ENCODE measurements at regions not wholly inside any gene's neighbourhood (a gene's known extent, or its start where the extent isn't known, plus 50 kb on each side); places are given as distances from the start of the nearest gene placed in this dataset.

DNA sequence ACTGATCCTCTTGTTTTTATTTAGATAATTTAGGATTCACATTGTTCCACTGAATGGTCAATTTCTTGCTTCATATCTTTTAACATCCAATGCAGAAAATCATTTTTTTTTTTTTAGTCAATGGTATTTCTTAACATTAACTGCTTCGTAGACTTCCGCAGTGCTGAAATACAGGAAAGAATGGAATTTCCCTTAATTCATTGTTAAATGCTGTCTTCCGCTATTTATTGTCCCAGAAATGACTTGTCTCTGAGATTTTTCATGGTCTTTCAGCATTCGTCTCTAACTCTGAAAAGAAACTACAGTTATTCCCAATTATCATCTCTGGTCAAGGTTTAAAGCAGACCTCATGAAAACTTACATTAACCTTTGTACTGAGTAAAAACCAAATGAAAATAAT is 1029.1 kb upstream of the MANEA start:
- TF ChIP-seq YY1 (IDR thresholded peaks at IDR 0.05; ENCODE audit: insufficient read depth, insufficient read length), result no peak
- no peak for TF ChIP-seq SUZ12 (IDR thresholded peaks at IDR 0.05; ENCODE audit: extremely low read depth, insufficient read depth, insufficient read length)
- no peak for TF ChIP-seq ZNF274 (IDR thresholded peaks at IDR 0.05; ENCODE audit: low read depth, low read length)
- Histone ChIP-seq H3K9me3 (ENCODE audit: insufficient read depth, low read length) (no peaks in the 10 kb centered on the region), H3K4me3 (ENCODE audit: insufficient read length, low read depth) (no peak overlapping the region), H3K27me3 (ENCODE audit: insufficient read depth, insufficient read length) (no peaks in the 10 kb centered on the region), H3K9ac (ENCODE audit: insufficient read length, low read depth) (no peak overlapping the region), H3K36me3 (ENCODE audit: insufficient read depth, insufficient read length, low read length) (no peaks in the 10 kb centered on the region), H3K4me1 (ENCODE audit: insufficient read depth, insufficient read length) (no peaks in the 10 kb centered on the region)
- no peak for DNase-seq (ENCODE audit: low read depth, low spot score)

GRCh38 chr6:94535798-94536197 is 1041.5 kb upstream of the MANEA start:
- no peak overlapping the region for H3K4me3 ChIP-seq (ENCODE audit: insufficient read length, low read depth)
- H3K27me3 ChIP-seq (ENCODE audit: insufficient read depth, insufficient read length), result no peaks in the 10 kb centered on the region
- H3K9me3 ChIP-seq (ENCODE audit: insufficient read depth, low read length), result no peaks in the 10 kb centered on the region
- TF ChIP-seq YY1 (IDR thresholded peaks at IDR 0.05; ENCODE audit: insufficient read depth, insufficient read length), result no peak
- TF ChIP-seq SUZ12 (IDR thresholded peaks at IDR 0.05; ENCODE audit: extremely low read depth, insufficient read depth, insufficient read length), result no peak
- no peaks in the 10 kb centered on the region for H3K36me3 ChIP-seq (ENCODE audit: insufficient read depth, insufficient read length, low read length)
- no peaks in the 10 kb centered on the region for H3K4me1 ChIP-seq (ENCODE audit: insufficient read depth, insufficient read length)
- H3K9ac ChIP-seq (ENCODE audit: insufficient read length, low read depth), result no peak overlapping the region
- DNase-seq (ENCODE audit: low read depth, low spot score), result no peak

DNA sequence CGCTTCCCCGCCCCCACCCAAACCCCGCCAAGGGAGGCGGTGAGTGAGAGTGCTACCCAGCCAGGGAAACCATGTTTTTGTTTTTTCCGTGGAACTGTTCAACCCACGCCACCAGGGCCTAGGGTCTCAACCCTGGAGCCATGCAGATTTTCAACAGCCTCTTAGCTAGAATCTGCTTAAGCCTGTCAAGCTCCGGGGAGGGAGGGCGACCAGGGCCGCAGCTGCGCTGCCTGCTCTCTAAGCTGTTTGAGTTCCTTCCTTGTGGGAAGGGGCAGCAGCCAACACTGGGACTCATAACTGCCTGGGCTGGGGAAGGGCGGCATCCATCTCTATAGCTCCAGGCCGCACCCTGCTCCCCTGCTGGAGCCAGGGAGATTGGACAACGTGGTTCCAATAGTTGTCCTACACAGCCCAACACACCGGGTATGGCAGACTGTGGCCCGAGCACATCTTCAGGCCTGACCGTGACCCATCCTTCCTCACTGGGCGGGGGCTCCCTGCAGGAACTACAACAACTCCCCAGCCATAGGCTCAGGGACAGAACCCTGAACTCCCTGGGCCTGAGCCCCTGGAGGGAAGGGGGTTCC is 1065.7 kb upstream of the MANEA start:
- no peak overlapping the region for H3K4me3 ChIP-seq (ENCODE audit: insufficient read length, low read depth)
- TF ChIP-seq YY1 (IDR thresholded peaks at IDR 0.05; ENCODE audit: insufficient read depth, insufficient read length), result no peak
- no peak for TF ChIP-seq ZNF274 (IDR thresholded peaks at IDR 0.05; ENCODE audit: low read depth, low read length)
- TF ChIP-seq SUZ12 (IDR thresholded peaks at IDR 0.05; ENCODE audit: extremely low read depth, insufficient read depth, insufficient read length), result no peak
- no peaks in the 10 kb centered on the region for H3K9me3 ChIP-seq (ENCODE audit: insufficient read depth, low read length)
- no peaks in the 10 kb centered on the region for H3K36me3 ChIP-seq (ENCODE audit: insufficient read depth, insufficient read length, low read length)
- DNase-seq (ENCODE audit: low read depth, low spot score), result no peak
- no peak overlapping the region for H3K9ac ChIP-seq (ENCODE audit: insufficient read length, low read depth)
- no peaks in the 10 kb centered on the region for H3K27me3 ChIP-seq (ENCODE audit: insufficient read depth, insufficient read length)
- H3K4me1 ChIP-seq (ENCODE audit: insufficient read depth, insufficient read length), result no peaks in the 10 kb centered on the region

GRCh38 chr6:94510877-94511276 is 1066.5 kb upstream of the MANEA start:
- Histone ChIP-seq H3K4me1 (ENCODE audit: insufficient read depth, insufficient read length) (no peaks in the 10 kb centered on the region), H3K27me3 (ENCODE audit: insufficient read depth, insufficient read length) (no peaks in the 10 kb centered on the region), H3K9ac (ENCODE audit: insufficient read length, low read depth) (no peak overlapping the region), H3K4me3 (ENCODE audit: insufficient read length, low read depth) (no peak overlapping the region), H3K36me3 (ENCODE audit: insufficient read depth, insufficient read length, low read length) (no peaks in the 10 kb centered on the region), H3K9me3 (ENCODE audit: insufficient read depth, low read length) (no peaks in the 10 kb centered on the region)
- DNase-seq (ENCODE audit: low read depth, low spot score), result no peak
- TF ChIP-seq ZNF274 (IDR thresholded peaks at IDR 0.05; ENCODE audit: low read depth, low read length) (no peak), SUZ12 (IDR thresholded peaks at IDR 0.05; ENCODE audit: extremely low read depth, insufficient read depth, insufficient read length) (no peak), YY1 (IDR thresholded peaks at IDR 0.05; ENCODE audit: insufficient read depth, insufficient read length) (no peak)

DNA sequence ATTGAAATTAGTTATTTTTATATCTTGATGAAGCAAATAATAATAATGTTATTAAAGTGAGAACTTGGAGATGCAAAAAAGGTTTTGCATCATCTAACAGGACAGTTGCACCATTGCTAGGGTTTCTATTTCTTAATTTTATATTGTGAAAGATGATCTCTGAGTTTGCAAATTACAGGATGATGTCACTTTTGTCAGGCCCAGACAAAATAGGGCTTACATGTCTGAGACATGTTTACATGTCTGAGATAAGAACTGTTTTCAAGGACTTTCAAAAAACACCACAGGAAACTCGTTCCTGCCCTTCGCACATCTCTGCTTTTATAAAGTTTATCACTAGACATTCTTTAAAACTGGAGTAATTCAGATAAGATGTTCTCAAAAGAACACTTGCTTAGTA is 1075.8 kb upstream of the MANEA start:
- H3K9ac ChIP-seq (ENCODE audit: insufficient read length, low read depth), result no peak overlapping the region
- no peaks in the 10 kb centered on the region for H3K4me1 ChIP-seq (ENCODE audit: insufficient read depth, insufficient read length)
- H3K36me3 ChIP-seq (ENCODE audit: insufficient read depth, insufficient read length, low read length), result no peaks in the 10 kb centered on the region
- no peaks in the 10 kb centered on the region for H3K9me3 ChIP-seq (ENCODE audit: insufficient read depth, low read length)
- no peak for TF ChIP-seq SUZ12 (IDR thresholded peaks at IDR 0.05; ENCODE audit: extremely low read depth, insufficient read depth, insufficient read length)
- no peak for TF ChIP-seq YY1 (IDR thresholded peaks at IDR 0.05; ENCODE audit: insufficient read depth, insufficient read length)
- TF ChIP-seq ZNF274 (IDR thresholded peaks at IDR 0.05; ENCODE audit: low read depth, low read length), result no peak
- H3K27me3 ChIP-seq (ENCODE audit: insufficient read depth, insufficient read length), result no peaks in the 10 kb centered on the region
- DNase-seq (ENCODE audit: low read depth, low spot score), result no peak
- no peak overlapping the region for H3K4me3 ChIP-seq (ENCODE audit: insufficient read length, low read depth)

DNA sequence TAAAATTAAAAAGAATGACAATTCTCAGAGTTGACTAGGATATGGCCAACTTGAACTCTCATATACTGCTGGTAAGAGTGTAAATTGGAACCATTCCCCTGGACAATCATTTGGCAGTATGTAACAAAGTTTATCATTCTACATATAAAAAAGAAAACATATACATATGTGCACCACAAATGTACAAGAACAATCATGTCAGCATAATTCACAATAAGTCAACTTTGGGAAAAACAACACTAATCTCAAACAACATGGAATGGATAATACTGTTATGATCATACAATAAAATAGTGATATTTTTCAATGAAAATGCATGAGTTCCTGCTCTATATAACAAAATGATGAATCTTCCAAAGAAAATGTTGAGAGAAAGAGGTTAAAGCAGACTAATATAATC is 1078.7 kb upstream of the EPHA7 start:
- H3K9me3 ChIP-seq (ENCODE audit: insufficient read depth, low read length), result no peaks in the 10 kb centered on the region
- H3K27me3 ChIP-seq (ENCODE audit: insufficient read depth, insufficient read length), result no peaks in the 10 kb centered on the region
- no peak overlapping the region for H3K9ac ChIP-seq (ENCODE audit: insufficient read length, low read depth)
- H3K4me3 ChIP-seq (ENCODE audit: insufficient read length, low read depth), result no peak overlapping the region
- DNase-seq (ENCODE audit: low read depth, low spot score), result no peak
- H3K4me1 ChIP-seq (ENCODE audit: insufficient read depth, insufficient read length), result no peaks in the 10 kb centered on the region
- no peaks in the 10 kb centered on the region for H3K36me3 ChIP-seq (ENCODE audit: insufficient read depth, insufficient read length, low read length)
- TF ChIP-seq YY1 (IDR thresholded peaks at IDR 0.05; ENCODE audit: insufficient read depth, insufficient read length) (no peak), SUZ12 (IDR thresholded peaks at IDR 0.05; ENCODE audit: extremely low read depth, insufficient read depth, insufficient read length) (no peak), ZNF274 (IDR thresholded peaks at IDR 0.05; ENCODE audit: low read depth, low read length) (no peak)

DNA sequence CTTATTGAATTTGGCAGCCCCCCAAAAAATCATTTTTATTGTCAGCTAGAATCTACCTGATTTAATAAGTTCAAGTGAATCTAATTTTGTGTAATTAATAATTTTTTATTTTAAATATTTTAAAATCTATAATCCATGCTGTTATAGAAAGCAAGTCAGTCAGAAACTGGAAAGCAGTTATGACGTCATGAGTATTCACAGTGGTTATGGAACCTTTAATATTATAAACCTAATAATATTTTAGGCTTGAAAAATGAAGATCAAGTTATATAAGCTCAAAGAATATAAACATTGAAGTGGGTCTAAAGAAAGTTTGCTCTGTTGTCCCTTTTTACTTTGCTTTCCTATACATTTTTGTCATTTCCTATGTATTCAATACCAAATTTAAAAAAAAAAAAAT is 1075.1 kb upstream of the EPHA7 start:
- H3K9ac ChIP-seq (ENCODE audit: insufficient read length, low read depth), result no peak overlapping the region
- H3K36me3 ChIP-seq (ENCODE audit: insufficient read depth, insufficient read length, low read length), result no peaks in the 10 kb centered on the region
- DNase-seq (ENCODE audit: low read depth, low spot score), result no peak
- no peak for TF ChIP-seq SUZ12 (IDR thresholded peaks at IDR 0.05; ENCODE audit: extremely low read depth, insufficient read depth, insufficient read length)
- TF ChIP-seq YY1 (IDR thresholded peaks at IDR 0.05; ENCODE audit: insufficient read depth, insufficient read length), result no peak
- TF ChIP-seq ZNF274 (IDR thresholded peaks at IDR 0.05; ENCODE audit: low read depth, low read length), result no peak
- no peak overlapping the region for H3K4me3 ChIP-seq (ENCODE audit: insufficient read length, low read depth)
- H3K9me3 ChIP-seq (ENCODE audit: insufficient read depth, low read length), result no peaks in the 10 kb centered on the region
- H3K4me1 ChIP-seq (ENCODE audit: insufficient read depth, insufficient read length), result no peaks in the 10 kb centered on the region
- no peaks in the 10 kb centered on the region for H3K27me3 ChIP-seq (ENCODE audit: insufficient read depth, insufficient read length)

Measured in NT2/D1 (cell line).